Neuronal stem cell (in vitro differentiated cells): ENCODE measurements at regions not wholly inside any gene's neighbourhood (a gene's known extent, or its start where the extent isn't known, plus 50 kb on each side); places are given as distances from the start of the nearest gene placed in this dataset.

Experiments
- DNase-seq: peaks from one replicate; pipeline ENCODE4 v3.0.0-alpha.2; 2013; ENCODE audit warnings: low spot score
- H2AFZ ChIP-seq: one replicate; pipeline ENCODE4 v1.6.1; 2013; ENCODE audit warnings: mild to moderate bottlenecking, low read length, inconsistent platforms
- H2AK5ac ChIP-seq: 2 replicates; pipeline ENCODE4 v1.6.1; 2013; ENCODE audit warnings: low read depth, mild to moderate bottlenecking, inconsistent platforms, low read length, moderate library complexity, mixed read lengths
- H2BK120ac ChIP-seq: 2 replicates; pipeline ENCODE4 v1.6.1; 2013; ENCODE audit warnings: low read depth, mild to moderate bottlenecking, inconsistent platforms, low read length, moderate library complexity, mixed read lengths
- H2BK12ac ChIP-seq: one replicate; pipeline ENCODE4 v1.6.1; 2013; ENCODE audit warnings: low read length, inconsistent platforms
- H2BK15ac ChIP-seq: 2 replicates; pipeline ENCODE4 v1.6.1; 2013; ENCODE audit warnings: mild to moderate bottlenecking, low read length, inconsistent platforms, mixed read lengths
- H2BK5ac ChIP-seq: one replicate; pipeline ENCODE4 v1.6.1; 2013; ENCODE audit warnings: inconsistent platforms, mild to moderate bottlenecking, low read length, moderate library complexity
- H3K14ac ChIP-seq: one replicate; pipeline ENCODE4 v1.6.1; 2013; ENCODE audit warnings: low read length, inconsistent platforms
- H3K18ac ChIP-seq: 2 replicates; pipeline ENCODE4 v1.6.1; 2013; ENCODE audit warnings: low read length, inconsistent platforms
- H3K23ac ChIP-seq: 2 replicates; pipeline ENCODE4 v1.6.1; 2013; ENCODE audit warnings: low read depth, mild to moderate bottlenecking, mixed read lengths, low read length, inconsistent platforms; ENCODE audit not compliant: poor library complexity
- H3K27ac ChIP-seq: replicated peaks from 3 replicates; pipeline ENCODE4 v1.5.1; 2013; ENCODE audit warnings: low read length, inconsistent platforms
- H3K27me3 ChIP-seq, 3 experiments: 2 replicates each; pipeline ENCODE4 v1.6.1; 2013; ENCODE audit warnings: low read length in 3 of 3, mild to moderate bottlenecking in 2 of 3, inconsistent platforms in 1 of 3, low read depth in 1 of 3, mixed read lengths in 1 of 3, moderate library complexity in 1 of 3; ENCODE audit not compliant: control insufficient read depth in 3 of 3, insufficient read depth in 3 of 3
- H3K36me3 ChIP-seq, 2 donors: replicated peaks in 1 of 2; 2 replicates each; pipeline ENCODE4 v1.6.1; 2013; ENCODE audit warnings: low read length in 2 of 2; ENCODE audit not compliant: control insufficient read depth in 2 of 2, insufficient read depth in 2 of 2
- H3K4ac ChIP-seq: 2 replicates; pipeline ENCODE4 v1.6.1; 2013; ENCODE audit warnings: inconsistent platforms, mild to moderate bottlenecking, low read length, moderate library complexity
- H3K4me1 ChIP-seq, 2 donors: 1 replicate in 1 of 2; 2 replicates in 1 of 2; pipeline ENCODE4 v1.6.1; 2013; ENCODE audit warnings: low read length in 2 of 2, low read depth in 1 of 2; ENCODE audit not compliant: control insufficient read depth in 2 of 2, insufficient read depth in 1 of 2
- H3K4me2 ChIP-seq: one replicate; pipeline ENCODE4 v1.6.1; 2013; ENCODE audit warnings: mild to moderate bottlenecking, low read length, inconsistent platforms; ENCODE audit not compliant: insufficient read depth, poor library complexity, severe bottlenecking
- H3K4me3 ChIP-seq, 2 donors: 2 replicates each; pipeline ENCODE4 v1.5.1; 2013; ENCODE audit warnings: low read length in 2 of 2, mild to moderate bottlenecking in 2 of 2, inconsistent platforms in 1 of 2, moderate library complexity in 1 of 2
- H3K79me1 ChIP-seq: one replicate; pipeline ENCODE4 v1.6.1; 2013; ENCODE audit warnings: low read depth, mild to moderate bottlenecking, inconsistent platforms, low read length, moderate library complexity
- H3K9ac ChIP-seq: one replicate; pipeline ENCODE4 v1.6.1; 2013; ENCODE audit warnings: mild to moderate bottlenecking, low read depth, low read length, inconsistent platforms; ENCODE audit not compliant: poor library complexity
- H3K9me3 ChIP-seq, 2 donors: replicated peaks in 1 of 2; 2 replicates each; pipeline versions ENCODE3 to v1.6.1; 2013; ENCODE audit warnings: low read length in 2 of 2, mild to moderate bottlenecking in 2 of 2, inconsistent platforms in 1 of 2, low read depth in 1 of 2, mixed read lengths in 1 of 2, moderate library complexity in 1 of 2; ENCODE audit not compliant: control insufficient read depth in 2 of 2, insufficient read depth in 1 of 2
- H4K8ac ChIP-seq: one replicate; pipeline ENCODE4 v1.6.1; 2013; ENCODE audit warnings: low read depth, mild to moderate bottlenecking, inconsistent platforms, low read length, moderate library complexity
- H4K91ac ChIP-seq: one replicate; pipeline ENCODE4 v1.6.1; 2013; ENCODE audit warnings: low read length, low read depth, mild to moderate bottlenecking, inconsistent platforms; ENCODE audit not compliant: poor library complexity
- WGBS, 2 donors: extraction: QIAGEN DNeasy Blood & Tissue Kit; methylation state at CpG; one replicate each; pipeline ENCODE4 v1.1.7; 2013; ENCODE audit warnings: missing lambda C conversion rate in 2 of 2, mixed read lengths in 1 of 2; ENCODE audit not compliant: insufficient read length in 2 of 2, insufficient replicate concordance in 1 of 2; ENCODE audit errors: extremely low coverage in 2 of 2; 5-methylcytosine and 5-hydroxymethylcytosine counted together

- H3K27ac ChIP-seq = no peak overlapping the region
- no CpG with 5 or more reads among the region's 5 CpGs for WGBS, 2 donors
Observed at GRCh38 chr15:100824211-100824610, 55.4 kb upstream of the ALDH1A3 start.

GRCh38 chr15:100829457-100829856 lies 50.2 kb upstream of the ALDH1A3 start:
- H2BK15ac ChIP-seq = no peak overlapping the region
- no peaks in the 10 kb centered on the region for H3K36me3 ChIP-seq
- H3K27ac ChIP-seq = no peak overlapping the region
- H3K27me3 ChIP-seq = no peaks in the 10 kb centered on the region
- no peaks in the 10 kb centered on the region for H3K4me1 ChIP-seq
- H3K18ac ChIP-seq = no peak overlapping the region
- no peak overlapping the region for H2AFZ ChIP-seq
- H3K79me1 ChIP-seq = no peaks in the 10 kb centered on the region
- H3K9me3 ChIP-seq = peaks cover 0 to 8% of the 10 kb centered on the region in 2 donors
- H4K8ac ChIP-seq = no peak overlapping the region
- no peak overlapping the region for H3K4ac ChIP-seq
- H3K9ac ChIP-seq = no peak overlapping the region
- H2BK5ac ChIP-seq = no peak overlapping the region
- no peak overlapping the region for H4K91ac ChIP-seq
- no peak overlapping the region for H3K4me2 ChIP-seq
- no peak overlapping the region for H2BK120ac ChIP-seq
- H2BK12ac ChIP-seq = no peak overlapping the region
- WGBS, 2 donors = no CpG with 5 or more reads among the region's 1 CpG
- H3K4me3 ChIP-seq = no peak overlapping the region
- H2AK5ac ChIP-seq = no peak overlapping the region
- H3K14ac ChIP-seq = no peak overlapping the region
- no peak overlapping the region for H3K23ac ChIP-seq
- DNase-seq = no peak

More at GRCh38 chr15:100824211-100824610, 55.4 kb upstream of the ALDH1A3 start:
- Histone ChIP-seq H2BK5ac (no peak overlapping the region), H2BK120ac (no peak overlapping the region), H3K14ac (no peak overlapping the region), H3K36me3 (no peaks in the 10 kb centered on the region), H3K4me3 (no peak overlapping the region), H3K9me3 (peaks cover 0 to 10% of the 10 kb centered on the region in 2 donors), H3K18ac (no peak overlapping the region), H4K8ac (no peak overlapping the region), H3K23ac (no peak overlapping the region), H2AFZ (no peak overlapping the region), H3K27me3 (no peaks in the 10 kb centered on the region), H4K91ac (no peak overlapping the region), H3K4me2 (no peak overlapping the region), H2BK15ac (no peak overlapping the region), H2BK12ac (no peak overlapping the region), H3K4ac (no peak overlapping the region), H3K9ac (no peak overlapping the region), H3K4me1 (no peaks in the 10 kb centered on the region), H2AK5ac (no peak overlapping the region), H3K79me1 (no peaks in the 10 kb centered on the region)
- DNase-seq = no peak
